Right atrium auricular region (tissue), 2 donors: ENCODE measurements at regions not wholly inside any gene's neighbourhood (a gene's known extent, or its start where the extent isn't known, plus 50 kb on each side); places are given as distances from the start of the nearest gene placed in this dataset.
"Not testable (repeated sequence)": the region's sequence is repeated elsewhere in the genome, so short reads cannot be mapped to it uniquely, and the experiment has no call there.

Source experiments
- DNase-seq: peaks from one replicate; pipeline ENCODE4 v3.0.0-alpha.2; 2019; ENCODE audit warnings: low spot score
- H3K27ac ChIP-seq, 2 donors: fragments of 200-600 bp; sonication (generic); 1 replicate in 1 of 2; 2 replicates in 1 of 2; pipeline ENCODE4 v1.5.1; 2016 to 2019
- H3K27me3 ChIP-seq, 2 donors: fragments of 200-600 bp; sonication (generic); one replicate each; pipeline versions ENCODE4 v1.5.1 to v1.6.0; 2017 to 2019
- H3K36me3 ChIP-seq: fragments of 200-600 bp; sonication (generic); one replicate; pipeline ENCODE4 v1.5.1; 2016
- H3K4me1 ChIP-seq, 2 donors: fragments of 200-600 bp; sonication (generic); one replicate each; pipeline versions ENCODE4 v1.5.1 to v1.6.0; 2017 to 2019
- H3K4me3 ChIP-seq, 2 donors: fragments of 200-600 bp; sonication (generic); 1 replicate in 1 of 2; 2 replicates in 1 of 2; pipeline ENCODE4 v1.5.1; 2017 to 2019; ENCODE audit warnings: mild to moderate bottlenecking in 1 of 2, moderate library complexity in 1 of 2
- H3K9me3 ChIP-seq, 2 donors: fragments of 200-600 bp; sonication (generic); one replicate each; pipeline ENCODE4 v1.5.1; 2019
- CTCF ChIP-seq, 2 donors: fragments of 200-600 bp; sonication (generic); IDR thresholded peaks; one replicate each; pipeline ENCODE4 v1.5.1; 2019; ENCODE audit warnings: antibody characterized with exemption in 2 of 2

- DNase-seq = no peak
- H3K4me3 ChIP-seq = no peak overlapping the region
- H3K27me3 ChIP-seq = no peaks in the 10 kb centered on the region
- no peak overlapping the region for H3K27ac ChIP-seq
- H3K4me1 ChIP-seq = peaks cover 0 to 6% of the 10 kb centered on the region in 2 donors
- TF ChIP-seq CTCF (IDR thresholded peaks at IDR 0.05) = no peak
- no peaks in the 10 kb centered on the region for H3K36me3 ChIP-seq
- no peaks in the 10 kb centered on the region for H3K9me3 ChIP-seq
These were observed 123.2 kb downstream of the FGF18 start for GRCh38 chr5:171542525-171543140.

- no peak overlapping the region for H3K27ac ChIP-seq
- no peaks in the 10 kb centered on the region for H3K27me3 ChIP-seq
- no peak overlapping the region for H3K4me3 ChIP-seq
- H3K9me3 ChIP-seq = no peaks in the 10 kb centered on the region
- DNase-seq = no peak
- TF ChIP-seq CTCF (IDR thresholded peaks at IDR 0.05) = no peak
- H3K4me1 ChIP-seq = peaks cover 0 to 6% of the 10 kb centered on the region in 2 donors
- H3K36me3 ChIP-seq = no peaks in the 10 kb centered on the region
These were observed 123.8 kb downstream of the FGF18 start for GRCh38 chr5:171543148-171543815.

GRCh38 chr5:171544913-171545765 lies 125.7 kb downstream of the FGF18 start:
- Histone ChIP-seq H3K27ac (no peak overlapping the region), H3K36me3 (no peaks in the 10 kb centered on the region), H3K27me3 (no peaks in the 10 kb centered on the region), H3K4me1 (peaks cover 0 to 6% of the 10 kb centered on the region in 2 donors), H3K4me3 (no peak overlapping the region), H3K9me3 (no peaks in the 10 kb centered on the region)
- TF ChIP-seq CTCF (IDR thresholded peaks at IDR 0.05) = no peak
- DNase-seq = no peak

GRCh38 chr5:171549274-171549673 lies 129.8 kb downstream of the FGF18 start:
- no peak for TF ChIP-seq CTCF (IDR thresholded peaks at IDR 0.05)

GRCh38 chr5:171553817-171554216 lies 134.4 kb downstream of the FGF18 start:
- DNase-seq, H3K9me3 ChIP-seq, H3K36me3 ChIP-seq, H3K27ac ChIP-seq, H3K4me3 ChIP-seq, H3K4me1 ChIP-seq, H3K27me3 ChIP-seq: not testable (repeated sequence)

More at GRCh38 chr5:171549274-171549673, 129.8 kb downstream of the FGF18 start:
- no peaks in the 10 kb centered on the region for H3K36me3 ChIP-seq
- H3K27ac ChIP-seq = no peak overlapping the region
- no peak overlapping the region for H3K4me3 ChIP-seq
- no peaks in the 10 kb centered on the region for H3K9me3 ChIP-seq
- no peak for DNase-seq
- no peaks in the 10 kb centered on the region for H3K4me1 ChIP-seq
- H3K27me3 ChIP-seq = no peaks in the 10 kb centered on the region

GRCh38 chr5:171555160-171555559 lies 135.7 kb downstream of the FGF18 start:
- no peak for TF ChIP-seq CTCF (IDR thresholded peaks at IDR 0.05)
- no peaks in the 10 kb centered on the region for H3K9me3 ChIP-seq
- no peak for DNase-seq

More at GRCh38 chr5:171555160-171555559, 135.7 kb downstream of the FGF18 start:
- Histone ChIP-seq H3K4me3 (no peak overlapping the region), H3K27ac (no peak overlapping the region), H3K36me3 (no peaks in the 10 kb centered on the region), H3K4me1 (no peaks in the 10 kb centered on the region), H3K27me3 (no peaks in the 10 kb centered on the region)
